ENCODE measurements at regions not wholly inside any gene's neighbourhood (a gene's known extent, or its start where the extent isn't known, plus 50 kb on each side); places are given as distances from the start of the nearest gene placed in this dataset.

- TF ChIP-seq RAD21 (conservative IDR thresholded peaks at IDR 0.05 in 1 of 2, IDR thresholded peaks at IDR 0.05 in 1 of 2) (no peak), RCOR1 (IDR thresholded peaks at IDR 0.05; ENCODE audit: low read depth, low read length) (no peak), CTCF (IDR thresholded peaks at IDR 0.05) (no peak), CEBPB (IDR thresholded peaks at IDR 0.05) (no peak), POLR2A (IDR thresholded peaks at IDR 0.05; ENCODE audit: low read length) (no peak), KDM5A (IDR thresholded peaks at IDR 0.05) (no peak), MAZ (IDR thresholded peaks at IDR 0.05; ENCODE audit: borderline replicate concordance, low read depth, low read length) (no peak), BHLHE40 (IDR thresholded peaks at IDR 0.05; ENCODE audit: low read depth, low read length) (no peak), RFX5 (IDR thresholded peaks at IDR 0.05) (no peak)
- TF ChIP-seq, protein P1, sequence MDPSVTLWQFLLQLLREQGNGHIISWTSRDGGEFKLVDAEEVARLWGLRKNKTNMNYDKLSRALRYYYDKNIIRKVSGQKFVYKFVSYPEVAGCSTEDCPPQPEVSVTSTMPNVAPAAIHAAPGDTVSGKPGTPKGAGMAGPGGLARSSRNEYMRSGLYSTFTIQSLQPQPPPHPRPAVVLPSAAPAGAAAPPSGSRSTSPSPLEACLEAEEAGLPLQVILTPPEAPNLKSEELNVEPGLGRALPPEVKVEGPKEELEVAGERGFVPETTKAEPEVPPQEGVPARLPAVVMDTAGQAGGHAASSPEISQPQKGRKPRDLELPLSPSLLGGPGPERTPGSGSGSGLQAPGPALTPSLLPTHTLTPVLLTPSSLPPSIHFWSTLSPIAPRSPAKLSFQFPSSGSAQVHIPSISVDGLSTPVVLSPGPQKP (IDR thresholded peaks at IDR 0.05; ENCODE audit: low read depth, low read length), result no peak
Observed at GRCh38 chr11:92638678-92639077, 330.8 kb upstream of the MTNR1B start.
